ENCODE measurements at regions not wholly inside any gene's neighbourhood (a gene's known extent, or its start where the extent isn't known, plus 50 kb on each side); places are given as distances from the start of the nearest gene placed in this dataset.

DNA sequence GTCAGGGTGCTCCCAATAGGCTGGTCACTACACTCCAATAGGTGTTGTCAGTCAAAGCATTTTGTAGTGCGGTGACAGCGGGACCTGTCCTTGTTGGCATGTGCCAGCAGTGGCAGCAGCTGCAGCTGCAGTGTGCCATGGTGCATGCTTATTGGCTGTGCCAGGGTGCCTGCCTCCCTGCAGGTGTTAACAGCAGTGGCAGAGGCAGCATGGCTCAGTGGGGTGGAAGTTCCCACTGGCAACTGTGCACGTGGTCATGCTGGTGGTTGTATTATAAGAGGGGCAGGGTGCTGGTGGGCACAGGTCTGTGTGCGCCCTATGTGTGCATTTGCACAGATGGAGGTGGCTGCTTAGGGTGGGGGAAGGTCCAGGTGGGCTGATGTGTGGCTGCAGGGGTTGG, 133.7 kb upstream of the EDIL3 start:
- Histone ChIP-seq H4K20me1 (ENCODE audit: control insufficient read depth, insufficient read depth, insufficient read length) (no peaks in the 10 kb centered on the region), H3K79me1 (ENCODE audit: insufficient read depth, low read depth, low read length, poor library complexity, severe bottlenecking) (no peaks in the 10 kb centered on the region), H3K18ac (ENCODE audit: insufficient read length, low read depth, low read length) (no peak overlapping the region), H4K8ac (replicated peaks; ENCODE audit: insufficient read length, low read depth, low read length) (no peak overlapping the region), H3K14ac (ENCODE audit: insufficient read depth, low read length) (no peak overlapping the region), H4K91ac (ENCODE audit: insufficient read length, low read depth, low read length) (no peak overlapping the region), H2BK20ac (ENCODE audit: low read depth, low read length, poor library complexity, severe bottlenecking) (no peak overlapping the region), H3K56ac (ENCODE audit: insufficient read length, low read depth, low read length) (no peak overlapping the region), H3K23ac (ENCODE audit: insufficient read length, low read depth, low read length) (no peak overlapping the region), H2AK5ac (ENCODE audit: insufficient read length, low read length) (no peak overlapping the region), H3K9ac (ENCODE audit: extremely low read depth, insufficient read length, low read length) (no peak overlapping the region), H3T11ph (ENCODE audit: low read length) (no peak overlapping the region), H4K5ac (ENCODE audit: insufficient read length, low read depth, low read length) (no peak overlapping the region), H3K27ac (ENCODE audit: insufficient read length, low read depth, low read length) (no peak overlapping the region), H2BK120ac (ENCODE audit: low read depth, low read length, poor library complexity, severe bottlenecking) (no peak overlapping the region), H3K4ac (ENCODE audit: low read depth, low read length) (no peak overlapping the region), H2BK5ac (ENCODE audit: insufficient read length, low read length) (no peak overlapping the region), H2BK15ac (ENCODE audit: low read depth, low read length) (no peak overlapping the region), H2BK12ac (ENCODE audit: insufficient read length, low read depth, low read length) (no peak overlapping the region), H3K4me1 (ENCODE audit: insufficient read depth, low read length) (no peaks in the 10 kb centered on the region), H3K79me2 (ENCODE audit: insufficient read depth, low read length) (no peaks in the 10 kb centered on the region), H3K23me2 (ENCODE audit: insufficient read length, low read depth, low read length, poor library complexity, severe bottlenecking) (no peaks in the 10 kb centered on the region), H3K4me2 (ENCODE audit: insufficient read depth, insufficient read length, low read length) (no peak overlapping the region), H3K27me3 (ENCODE audit: insufficient read depth, low read length) (no peaks in the 10 kb centered on the region), H2AFZ (ENCODE audit: low read length) (no peak overlapping the region), H3K9me3 (ENCODE audit: control insufficient read depth, low read depth, low read length) (no peaks in the 10 kb centered on the region)
- Mint-ChIP-seq H3K9me3 (no peaks in the 10 kb centered on the region; a peak in 3 of 5 replicates), H3K4me1 (no peaks in the 10 kb centered on the region), H3K36me3 (ENCODE audit: insufficient read depth in 1 of 3, low read depth in 3 of 3) (peaks cover 1 to 4% (median 2%) of the 10 kb centered on the region in 3 experiments; a peak in 3 of 7 replicates), H3K27me3 (ENCODE audit: low read depth) (no peaks in the 10 kb centered on the region), H3K27ac (no peak overlapping the region), H3K4me3 (no peak overlapping the region)
- no CpG with 5 or more reads among the region's 4 CpGs for WGBS (ENCODE audit: extremely low coverage, insufficient read length, low lambda C conversion rate)
- TF ChIP-seq CTCF (conservative IDR thresholded peaks at IDR 0.05), result no peak
- no peak for DNase-seq
